ES-I3 (cell line): ENCODE measurements at regions not wholly inside any gene's neighbourhood (a gene's known extent, or its start where the extent isn't known, plus 50 kb on each side); places are given as distances from the start of the nearest gene placed in this dataset.

Experiments
- H3K36me3 ChIP-seq: 2 replicates; pipeline ENCODE4 v1.6.1; 2013; ENCODE audit warnings: mild to moderate bottlenecking, low read length, control low read depth, moderate library complexity; ENCODE audit not compliant: insufficient read depth
- H3K4me1 ChIP-seq: 2 replicates; pipeline ENCODE4 v1.6.1; 2013; ENCODE audit warnings: mild to moderate bottlenecking, control low read depth, low read length; ENCODE audit not compliant: insufficient read depth
- H3K9ac ChIP-seq: 2 replicates; pipeline ENCODE4 v1.6.1; 2013; ENCODE audit warnings: low read depth, mild to moderate bottlenecking, low read length, moderate library complexity
- H3K9me3 ChIP-seq: 2 replicates; pipeline ENCODE4 v1.6.1; 2013; ENCODE audit warnings: mild to moderate bottlenecking, low read length, moderate library complexity; ENCODE audit not compliant: control insufficient read depth, insufficient read depth

DNA sequence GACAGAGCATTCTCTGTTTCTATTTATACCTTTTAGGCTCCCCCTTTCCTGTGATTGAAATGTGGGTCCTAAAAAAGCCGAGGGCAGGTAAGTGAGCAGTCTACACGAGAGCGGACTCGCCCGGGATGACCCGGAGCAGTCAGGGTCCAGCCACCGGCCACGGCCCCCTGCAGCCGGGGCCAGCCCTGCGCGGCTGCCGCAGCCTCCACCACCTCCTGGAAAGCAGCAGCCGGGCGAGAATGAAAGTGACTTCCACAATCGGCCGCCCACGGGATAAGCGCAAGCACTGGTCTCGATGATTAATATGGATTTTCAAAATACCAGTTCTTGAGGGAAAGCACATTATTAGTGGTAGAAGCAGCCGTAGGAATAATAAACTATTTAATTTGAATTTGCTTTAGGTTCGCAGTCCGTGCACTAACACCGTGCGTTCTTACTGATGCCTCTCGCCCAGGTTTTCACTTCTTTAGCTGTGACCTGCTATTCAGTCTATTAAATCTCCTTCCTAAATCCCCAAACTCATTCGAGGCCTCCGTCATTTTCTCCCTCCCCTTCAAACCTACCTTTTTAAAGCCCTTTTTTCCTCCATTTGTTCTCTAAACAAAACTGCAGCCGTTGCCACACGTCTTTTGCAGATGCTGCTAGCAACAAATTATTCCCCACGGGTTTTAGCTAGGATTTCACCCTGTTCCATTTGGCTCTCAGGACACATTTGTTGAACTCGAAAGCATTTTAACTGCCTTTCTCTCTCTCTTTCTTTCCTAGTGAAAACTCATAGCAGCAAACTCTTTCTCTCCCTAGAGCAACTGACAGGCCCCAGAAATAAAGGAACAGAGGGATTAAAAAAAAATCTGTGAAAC, 1015.1 kb upstream of the PIK3C3 start:
- H3K4me1 ChIP-seq, result no peaks in the 10 kb centered on the region
- no peaks in the 10 kb centered on the region for H3K36me3 ChIP-seq
- H3K9ac ChIP-seq, result no peak overlapping the region
- H3K9me3 ChIP-seq, result no peaks in the 10 kb centered on the region; the same call in 1 of the 2 replicates

DNA sequence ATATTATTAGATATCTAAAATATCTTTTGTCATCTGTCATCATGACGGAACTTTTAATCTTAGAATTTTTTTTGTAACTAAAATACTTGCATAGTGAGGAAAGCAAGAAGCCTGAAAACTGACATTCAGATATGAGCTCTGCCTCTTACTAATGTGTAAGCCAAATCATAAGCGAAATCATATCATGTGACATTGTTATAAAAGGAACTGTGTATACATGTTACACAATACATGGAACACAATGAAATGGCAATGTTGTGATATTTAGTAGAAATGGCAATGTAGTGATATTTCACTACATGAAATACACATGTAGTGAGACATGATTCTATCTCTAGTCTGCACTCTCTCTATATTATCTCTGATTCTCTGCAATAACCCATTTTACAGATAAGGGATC, 1016.4 kb upstream of the PIK3C3 start:
- Histone ChIP-seq H3K4me1 (no peaks in the 10 kb centered on the region), H3K36me3 (no peaks in the 10 kb centered on the region), H3K9ac (no peak overlapping the region), H3K9me3 (no peaks in the 10 kb centered on the region; the same call in 1 of the 2 replicates)

GRCh38 chr18:40937386-40937785, 1017.6 kb upstream of the PIK3C3 start:
- Histone ChIP-seq H3K9ac (no peak overlapping the region), H3K36me3 (no peaks in the 10 kb centered on the region), H3K4me1 (no peaks in the 10 kb centered on the region), H3K9me3 (no peaks in the 10 kb centered on the region; the same call in 1 of the 2 replicates)

DNA sequence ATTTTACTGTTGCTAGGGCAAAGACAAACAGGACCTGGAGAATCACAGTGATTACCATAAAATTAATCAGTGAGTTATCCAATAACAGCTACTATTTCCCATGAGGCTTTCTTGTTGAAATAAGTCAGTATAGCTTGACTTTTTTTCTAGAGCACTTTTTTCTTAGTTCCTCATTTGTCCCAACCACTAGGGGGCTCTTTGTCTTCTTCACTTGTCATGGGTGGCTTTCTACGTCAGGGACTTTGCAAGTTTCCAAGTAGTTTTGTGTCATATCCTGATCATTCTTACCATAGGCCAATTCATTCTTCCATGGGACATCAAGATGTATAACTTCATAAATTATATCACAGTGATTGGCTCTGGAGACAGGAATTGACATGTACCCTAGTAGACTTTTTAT, 1019.6 kb upstream of the PIK3C3 start:
- H3K36me3 ChIP-seq, result no peaks in the 10 kb centered on the region
- H3K9ac ChIP-seq, result no peak overlapping the region
- H3K9me3 ChIP-seq, result no peaks in the 10 kb centered on the region; the same call in 1 of the 2 replicates
- no peaks in the 10 kb centered on the region for H3K4me1 ChIP-seq

DNA sequence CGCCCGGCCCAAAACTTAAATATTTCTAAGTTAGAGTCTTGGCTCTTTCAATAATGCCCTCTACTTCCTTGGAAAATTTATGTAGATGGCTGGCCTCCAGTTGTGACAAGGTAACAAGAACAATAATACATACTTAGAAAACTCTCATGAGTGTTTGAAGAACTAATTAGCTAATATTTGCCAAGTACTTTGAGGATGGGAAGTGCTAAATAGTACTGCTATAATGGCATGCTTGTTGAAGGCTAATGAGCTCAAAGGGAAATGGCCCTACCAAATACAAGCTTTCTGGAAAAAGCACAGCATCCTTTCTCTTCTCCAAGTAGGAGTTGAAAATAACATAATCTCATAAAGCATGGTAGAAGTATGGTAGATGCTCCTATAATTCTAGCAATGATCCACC, 1022.2 kb upstream of the PIK3C3 start:
- Histone ChIP-seq H3K9ac (no peak overlapping the region), H3K36me3 (no peaks in the 10 kb centered on the region), H3K9me3 (no peaks in the 10 kb centered on the region; the same call in 1 of the 2 replicates), H3K4me1 (no peaks in the 10 kb centered on the region)

DNA sequence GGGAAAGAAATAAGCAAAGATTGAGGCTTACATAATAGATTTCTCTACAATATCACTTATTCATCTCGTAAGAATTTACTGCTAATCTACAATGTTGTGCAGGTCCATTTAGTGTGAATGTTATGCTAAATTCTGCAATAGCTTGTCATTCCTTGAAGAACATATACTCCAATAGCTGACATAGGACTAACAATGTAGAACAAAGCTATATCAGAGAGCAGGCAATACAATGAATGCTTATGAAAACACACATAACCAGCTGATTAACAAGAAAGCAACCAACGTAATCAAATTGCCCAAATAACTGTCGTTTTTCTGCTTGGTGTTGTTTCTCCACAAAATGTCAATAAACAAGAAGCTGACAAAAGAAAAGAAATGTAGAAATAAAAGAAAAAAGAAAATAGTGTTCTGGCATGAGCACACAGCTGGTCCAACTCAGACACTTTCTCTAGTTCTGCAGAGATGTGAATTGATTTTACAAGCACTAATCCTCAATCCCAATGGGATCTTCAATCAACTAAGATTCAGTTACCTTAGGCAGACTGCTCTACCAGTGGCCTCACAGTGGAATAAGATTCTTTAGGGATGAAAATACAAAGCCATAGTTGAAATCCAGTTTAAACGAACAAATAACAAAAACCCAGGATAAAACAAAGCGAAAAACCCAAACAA, 1024.7 kb upstream of the PIK3C3 start:
- Histone ChIP-seq H3K4me1 (no peaks in the 10 kb centered on the region), H3K9me3 (no peaks in the 10 kb centered on the region), H3K36me3 (no peaks in the 10 kb centered on the region), H3K9ac (no peak overlapping the region)

DNA sequence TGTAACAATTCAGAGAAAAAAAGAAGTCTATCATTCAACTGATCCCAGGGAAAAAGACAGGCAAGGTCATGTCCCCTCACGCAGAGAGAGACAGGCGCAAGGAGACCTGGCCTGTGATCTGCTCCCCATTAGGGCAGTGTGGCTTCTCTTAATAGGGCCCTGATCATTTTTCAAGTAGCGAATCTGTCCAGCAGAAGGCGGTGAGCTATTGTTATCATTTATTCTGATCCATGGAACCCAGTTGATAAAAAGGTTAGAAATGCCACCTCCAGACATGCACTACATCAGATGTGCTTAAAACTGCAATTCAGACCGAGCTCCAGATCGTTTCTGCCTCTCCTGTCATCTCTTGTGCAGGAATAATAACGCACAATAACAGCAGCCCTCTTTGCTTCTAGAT, 1025.6 kb upstream of the PIK3C3 start:
- H3K4me1 ChIP-seq, result no peaks in the 10 kb centered on the region
- H3K36me3 ChIP-seq, result no peaks in the 10 kb centered on the region
- H3K9ac ChIP-seq, result no peak overlapping the region
- H3K9me3 ChIP-seq, result no peaks in the 10 kb centered on the region

DNA sequence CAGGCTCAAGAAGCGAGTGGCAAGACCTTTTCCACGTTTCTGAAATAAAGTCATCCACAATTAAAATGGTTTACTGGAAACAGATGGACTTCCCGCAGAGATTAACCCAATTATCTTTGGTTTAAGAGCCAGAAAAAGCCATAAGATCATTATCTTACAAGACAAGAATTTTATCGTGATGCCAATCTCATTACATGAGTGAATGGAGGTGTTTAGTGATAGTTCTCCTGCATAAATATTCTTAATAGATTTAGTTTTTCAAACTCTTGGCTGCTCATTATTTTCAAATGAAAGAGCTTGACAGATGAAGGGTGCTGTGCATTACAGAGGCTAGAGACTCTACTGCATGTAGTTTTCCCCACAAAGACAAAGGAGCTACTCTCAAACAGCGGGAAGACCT, 1028.4 kb upstream of the PIK3C3 start:
- H3K4me1 ChIP-seq, result no peaks in the 10 kb centered on the region
- H3K36me3 ChIP-seq, result no peaks in the 10 kb centered on the region
- H3K9me3 ChIP-seq, result no peaks in the 10 kb centered on the region
- no peak overlapping the region for H3K9ac ChIP-seq

- no peak overlapping the region for H3K9ac ChIP-seq
- H3K36me3 ChIP-seq, result no peaks in the 10 kb centered on the region
- no peaks in the 10 kb centered on the region for H3K4me1 ChIP-seq
- no peaks in the 10 kb centered on the region for H3K9me3 ChIP-seq
These were observed 1029.9 kb upstream of the PIK3C3 start for GRCh38 chr18:40925071-40925541.

DNA sequence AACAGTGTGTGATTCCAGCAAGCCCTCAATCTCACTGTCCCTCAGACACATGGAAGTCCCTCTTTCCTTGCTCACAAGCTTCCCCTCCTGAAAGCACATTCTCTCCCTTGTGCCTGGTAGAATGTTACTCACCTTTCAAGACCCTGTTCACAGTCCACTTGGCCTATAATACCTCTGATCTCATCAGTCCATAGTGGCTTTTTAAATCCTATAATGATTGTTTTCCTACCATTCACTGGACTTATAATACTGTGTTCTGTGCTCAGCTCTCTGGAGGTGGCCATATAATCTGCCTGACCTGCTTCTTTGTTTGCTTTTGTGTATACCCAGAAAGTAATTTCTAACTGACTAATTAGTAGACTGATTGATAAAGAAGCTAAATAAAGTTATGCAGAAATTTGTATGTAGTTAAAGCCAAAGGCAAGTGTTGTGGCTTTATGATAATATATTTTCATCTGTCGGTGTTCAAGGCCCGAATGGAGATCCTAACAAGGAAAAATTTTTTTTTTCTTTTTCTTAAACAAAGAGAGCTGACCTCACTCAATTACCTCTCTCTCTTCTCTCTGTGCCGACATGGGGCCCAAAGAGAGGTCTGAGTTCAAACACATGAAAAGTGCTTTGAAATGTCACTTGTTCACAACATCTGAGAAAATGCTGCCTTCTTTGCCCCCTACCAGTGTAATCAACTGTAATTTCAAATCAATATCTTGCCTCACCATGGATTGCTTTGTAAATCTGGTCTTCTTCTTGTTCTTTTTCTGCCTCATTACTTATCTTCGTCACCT, 1033.0 kb upstream of the PIK3C3 start:
- Histone ChIP-seq H3K9ac (no peak overlapping the region), H3K9me3 (no peaks in the 10 kb centered on the region), H3K4me1 (no peaks in the 10 kb centered on the region), H3K36me3 (no peaks in the 10 kb centered on the region)

DNA sequence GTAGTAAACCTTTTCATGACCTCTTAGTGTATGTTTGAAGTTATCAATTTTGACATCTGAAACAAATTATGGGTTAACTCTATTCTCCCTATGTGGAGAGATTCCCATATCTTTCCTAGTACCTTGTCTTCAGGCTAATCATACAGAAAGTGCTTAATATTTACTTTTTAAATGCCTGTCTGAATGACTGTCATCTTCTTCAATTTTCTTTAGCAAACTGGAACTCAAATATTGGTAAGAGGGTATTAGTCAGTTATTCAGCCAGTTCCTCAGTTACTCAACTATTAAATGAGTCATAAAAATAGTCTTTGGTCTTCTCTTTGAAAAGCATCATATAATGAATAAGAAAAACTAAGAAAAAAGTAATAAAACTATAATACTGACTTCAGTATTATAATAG, 1038.0 kb upstream of the PIK3C3 start:
- H3K9ac ChIP-seq, result no peak overlapping the region
- no peaks in the 10 kb centered on the region for H3K36me3 ChIP-seq
- no peaks in the 10 kb centered on the region for H3K4me1 ChIP-seq
- H3K9me3 ChIP-seq, result no peaks in the 10 kb centered on the region

DNA sequence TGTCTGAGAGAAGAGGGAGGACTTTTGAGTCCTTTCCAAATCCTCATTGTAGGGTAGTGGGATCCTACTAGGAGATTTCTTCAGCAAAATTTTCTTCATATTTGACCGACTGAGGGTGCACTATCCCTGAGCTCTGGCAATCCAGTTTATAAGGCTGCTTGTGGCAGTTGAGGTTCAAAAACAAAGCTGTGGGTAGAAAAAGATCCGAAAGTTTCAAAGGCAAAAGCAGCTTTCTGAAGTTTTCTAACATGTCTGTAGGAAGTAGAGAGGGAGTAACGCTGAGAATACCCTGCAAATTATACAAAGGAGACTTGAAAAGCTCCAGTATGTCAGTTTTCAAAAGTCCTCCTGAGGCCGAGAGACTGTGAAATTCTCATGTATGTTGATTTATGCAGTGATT, 1039.3 kb upstream of the PIK3C3 start:
- H3K9ac ChIP-seq, result no peak overlapping the region
- H3K9me3 ChIP-seq, result no peaks in the 10 kb centered on the region
- no peaks in the 10 kb centered on the region for H3K4me1 ChIP-seq
- H3K36me3 ChIP-seq, result no peaks in the 10 kb centered on the region

DNA sequence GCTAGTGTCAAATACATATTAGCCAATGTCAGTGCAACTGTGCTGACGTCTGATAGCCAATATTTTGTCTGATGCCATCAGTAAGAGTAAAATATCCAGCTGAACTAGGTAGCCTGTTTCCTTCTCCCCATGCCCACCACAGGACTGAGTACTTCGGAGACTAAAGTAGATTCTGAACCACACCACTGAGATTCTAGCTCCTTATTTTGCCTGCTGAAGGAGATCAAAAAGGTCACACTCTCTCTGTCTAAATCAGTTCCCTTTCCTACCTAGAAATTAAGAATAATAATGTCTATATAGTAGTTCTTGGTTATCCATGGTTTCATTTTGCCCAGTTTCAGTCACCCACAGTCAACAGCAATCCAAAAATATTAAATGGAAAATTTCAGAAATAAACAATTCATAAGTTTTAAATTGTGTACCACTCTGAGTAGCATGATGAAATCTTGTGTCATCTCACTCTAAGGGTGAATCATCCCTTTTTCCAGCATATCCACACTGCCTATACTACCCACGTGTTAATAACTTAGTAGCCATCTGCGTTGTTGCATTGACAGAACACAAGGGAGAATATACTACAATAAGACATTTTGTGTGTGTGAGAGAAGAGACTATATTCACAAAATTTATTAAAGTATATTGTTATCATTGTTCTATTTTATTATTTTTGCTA, 1043.3 kb upstream of the PIK3C3 start:
- Histone ChIP-seq H3K4me1 (no peaks in the 10 kb centered on the region), H3K9ac (no peak overlapping the region), H3K9me3 (no peaks in the 10 kb centered on the region), H3K36me3 (no peaks in the 10 kb centered on the region)

GRCh38 chr18:40911041-40911440, 1044.0 kb upstream of the PIK3C3 start:
- Histone ChIP-seq H3K9ac (no peak overlapping the region), H3K9me3 (no peaks in the 10 kb centered on the region), H3K4me1 (no peaks in the 10 kb centered on the region), H3K36me3 (no peaks in the 10 kb centered on the region)
